SK-N-SH (cell line): ENCODE measurements at regions not wholly inside any gene's neighbourhood (a gene's known extent, or its start where the extent isn't known, plus 50 kb on each side); places are given as distances from the start of the nearest gene placed in this dataset.

Experiments
- CTCF ChIA-PET: fragments of 300-600, 350-600 bp; formaldehyde crosslinking; extraction: SDS; loops from one replicate; lab custom pipeline; 2021; lab: Yijun Ruan, JAX
- POLR2A ChIA-PET: fragments of 350-600 bp; sonication (Branson Sonifier 250); formaldehyde crosslinking; extraction: SDS; loops from one replicate; lab custom pipeline; 2020; ENCODE audit warnings: antibody characterized with exemption, inconsistent platforms; lab: Yijun Ruan, JAX
- DNase-seq: peaks from one replicate; pipeline ENCODE4 v3.0.0; 2012
- H2AFZ ChIP-seq: fragments of 200-600 bp; sonication (generic); 2 replicates; pipeline ENCODE4 v1.8.1; 2016; ENCODE audit warnings: antibody characterized with exemption, mild to moderate bottlenecking, low read depth
- H3F3A ChIP-seq: fragments of 200-600 bp; sonication (generic); replicated peaks from 2 replicates; pipeline ENCODE3; 2016; ENCODE audit warnings: antibody characterized with exemption, mild to moderate bottlenecking; ENCODE audit not compliant: insufficient read depth
- H3K27ac ChIP-seq, 2 experiments: fragments of 200-500 bp in 1 of 2; fragments of 200-600 bp in 1 of 2; sonication (Bioruptor generic) in 1 of 2; sonication (generic), shearing (Covaris generic) in 1 of 2; 2 replicates each; pipeline versions ENCODE4 v1.5.1 to v1.6.1; 2014 to 2016; ENCODE audit warnings: low read depth in 2 of 2, inconsistent platforms in 1 of 2, low read length in 1 of 2, mild to moderate bottlenecking in 1 of 2, mixed read lengths in 1 of 2
- H3K27me3 ChIP-seq: fragments of 200-600 bp; sonication (generic), shearing (Covaris generic); 2 replicates; pipeline ENCODE4 v1.6.1; 2016; ENCODE audit warnings: mixed run types; ENCODE audit not compliant: insufficient read depth
- H3K36me3 ChIP-seq, 2 experiments: fragments of 200-500 bp in 1 of 2; fragments of 200-600 bp in 1 of 2; sonication (Bioruptor generic) in 1 of 2; sonication (generic) in 1 of 2; replicated peaks in 1 of 2; 2 replicates each; pipeline versions ENCODE3 to v1.5.1; 2014 to 2016; ENCODE audit warnings: low read length in 1 of 2, mild to moderate bottlenecking in 1 of 2; ENCODE audit not compliant: insufficient read depth in 2 of 2, control insufficient read depth in 1 of 2
- H3K4me1 ChIP-seq, 2 experiments: fragments of 200-500 bp in 1 of 2; fragments of 200-600 bp in 1 of 2; sonication (Bioruptor generic) in 1 of 2; sonication (generic), shearing (Covaris generic) in 1 of 2; 2 replicates each; pipeline versions ENCODE4 v1.5.1 to v1.6.1; 2014 to 2016; ENCODE audit warnings: low read depth in 1 of 2, low read length in 1 of 2, mixed run types in 1 of 2; ENCODE audit not compliant: insufficient read depth in 2 of 2, control insufficient read depth in 1 of 2
- H3K4me2 ChIP-seq: fragments of 200-600 bp; sonication (generic), shearing (Covaris generic); 2 replicates; pipeline ENCODE4 v1.6.1; 2017; ENCODE audit warnings: mixed run types
- H3K4me3 ChIP-seq, 2 experiments: fragments of 200-500 bp in 1 of 2; fragments of 200-600 bp in 1 of 2; sonication (Bioruptor generic) in 1 of 2; sonication (generic), shearing (Covaris generic) in 1 of 2; 2 replicates each; pipeline versions ENCODE4 v1.5.1 to v1.8.1; 2014 to 2016; ENCODE audit warnings: low read depth in 2 of 2, inconsistent platforms in 1 of 2, low read length in 1 of 2, mild to moderate bottlenecking in 1 of 2, mixed read lengths in 1 of 2, moderate library complexity in 1 of 2
- H3K79me2 ChIP-seq: fragments of 200-600 bp; sonication (generic); 2 replicates; pipeline ENCODE4 v1.8.1; 2017; ENCODE audit warnings: mild to moderate bottlenecking; ENCODE audit not compliant: insufficient read depth
- H3K9ac ChIP-seq: fragments of 200-600 bp; sonication (generic); 2 replicates; pipeline ENCODE4 v1.6.1; 2017; ENCODE audit warnings: mixed run types
- H3K9me2 ChIP-seq: fragments of 200-600 bp; sonication (generic); 2 replicates; pipeline ENCODE4 v1.6.1; 2017; ENCODE audit warnings: mixed run types
- H3K9me3 ChIP-seq: fragments of 200-600 bp; sonication (generic); 2 replicates; pipeline ENCODE4 v1.6.1; 2017; ENCODE audit warnings: mixed run types, mild to moderate bottlenecking, moderate library complexity
- H4K20me1 ChIP-seq: fragments of 200-600 bp; sonication (generic); 2 replicates; pipeline ENCODE4 v1.6.1; 2017; ENCODE audit warnings: mild to moderate bottlenecking, mixed run types; ENCODE audit not compliant: insufficient read depth
- GATA2 ChIP-seq: sonication (generic); formaldehyde crosslinking; IDR thresholded peaks from 2 replicates; pipeline ENCODE4 v1.5.0; 2020; ENCODE audit warnings: mild to moderate bottlenecking, missing genetic modification reagents
- MEF2A ChIP-seq: IDR thresholded peaks from 2 replicates; pipeline ENCODE4 v1.4.0; 2012; ENCODE audit warnings: low read depth, borderline replicate concordance
- MXI1 ChIP-seq: IDR thresholded peaks from 2 replicates; pipeline ENCODE4 v1.6.1; 2012; ENCODE audit warnings: mild to moderate bottlenecking, low read depth, low read length, improper control_type of control experiment
- NRF1 ChIP-seq: IDR thresholded peaks from 2 replicates; pipeline ENCODE4 v1.6.1; 2012; ENCODE audit warnings: low read depth, mild to moderate bottlenecking, low read length
- POLR2AphosphoS5 ChIP-seq: IDR thresholded peaks from 2 replicates; pipeline ENCODE4 v1.6.1; 2012; ENCODE audit warnings: low read depth, low read length
- RCOR1 ChIP-seq: fragments of 150-350 bp; IDR thresholded peaks from 2 replicates; pipeline ENCODE4 v1.6.1; 2017; ENCODE audit warnings: antibody characterized with exemption, low read length
- REST ChIP-seq: IDR thresholded peaks from 2 replicates; pipeline ENCODE4 v1.6.1; 2012; ENCODE audit warnings: mild to moderate bottlenecking, low read depth, low read length, moderate library complexity
- RFX5 ChIP-seq: IDR thresholded peaks from 2 replicates; pipeline ENCODE4 v1.6.1; 2012; ENCODE audit warnings: mild to moderate bottlenecking, improper control_type of control experiment, low read length
- SMC3 ChIP-seq: IDR thresholded peaks from 2 replicates; pipeline ENCODE4 v1.6.1; 2012; ENCODE audit warnings: low read depth, low read length, improper control_type of control experiment
- WGBS: methylation state at CpG from one replicate; pipeline ENCODE4 v1.1.6; 2017; ENCODE audit warnings: low lambda C conversion rate; 5-methylcytosine and 5-hydroxymethylcytosine counted together

GRCh38 chr6:40885139-40885774, 153.8 kb downstream of the UNC5CL start (continued):
- TF ChIP-seq POLR2AphosphoS5 (no peak), MEF2A (no peak), SMC3 (no peak), NRF1 (no peak), RFX5 (no peak), REST (no peak)

- Histone ChIP-seq H3K27ac (no peak overlapping the region; a peak in 1 of 4 replicates), H2AFZ (no peak overlapping the region), H3F3A (no peaks in the 10 kb centered on the region), H3K9me3 (0 out of 2 replicates have a peak, but pooled peaks cover 4% of the 10 kb centered on the region), H3K36me3 (no peaks in the 10 kb centered on the region), H4K20me1 (no peaks in the 10 kb centered on the region), H3K9me2 (no peaks in the 10 kb centered on the region), H3K79me2 (no peaks in the 10 kb centered on the region), H3K4me2 (no peak overlapping the region), H3K4me3 (no peak overlapping the region), H3K4me1 (peaks cover 0 to 28% of the 10 kb centered on the region in 2 experiments; a peak in 2 of 4 replicates), H3K9ac (no peak overlapping the region), H3K27me3 (no peaks in the 10 kb centered on the region; the same call in 1 of the 2 replicates)
- ChIA-PET POLR2A (no interaction called here), CTCF (interaction anchor here (0.8 to 1.5 kb wide), 2 partner anchors 145 kb away, joined by 3 to 4 read pairs; no protein-coding TSS in a partner anchor)
- DNase-seq, result peak; percentile 45
- no peak for TF ChIP-seq POLR2AphosphoS5
- TF ChIP-seq MXI1, result no peak
- TF ChIP-seq RCOR1, result no peak
- no peak for TF ChIP-seq NRF1
- 57% methylated on average over 6 of the region's 6 CpGs for WGBS
Observed at GRCh38 chr6:40882323-40882997, 156.6 kb downstream of the UNC5CL start.

DNA sequence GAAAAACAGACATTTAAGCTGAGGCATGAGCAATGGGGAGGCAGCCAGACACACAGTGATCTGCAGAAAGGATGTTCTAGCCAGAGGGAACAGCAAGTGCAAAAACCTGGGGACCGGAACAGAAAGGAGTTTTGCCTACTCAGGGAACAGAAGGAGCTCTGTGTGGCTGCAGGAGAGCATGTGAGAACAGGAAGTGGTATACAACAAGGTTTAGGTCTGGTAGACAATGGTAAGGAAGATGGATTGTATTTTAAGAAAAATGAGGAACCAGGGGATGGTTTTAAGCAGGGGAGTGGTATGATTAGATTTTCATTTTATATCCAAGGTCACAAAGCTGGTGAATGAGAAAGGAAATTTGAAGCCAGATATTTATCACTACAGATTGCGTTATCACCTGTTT, 157.5 kb downstream of the UNC5CL start:
- WGBS, result 58% methylated on average over 2 of the region's 2 CpGs
- no peak for DNase-seq
- peak overlapping the region in 1 of 2 experiments; percentile 23; a peak in 1 of 4 replicates for H3K27ac ChIP-seq
- no peak overlapping the region for H3K9ac ChIP-seq
- H2AFZ ChIP-seq, result no peak overlapping the region
- no peak overlapping the region for H3K4me3 ChIP-seq
- H3K9me3 ChIP-seq, result 0 out of 2 replicates have a peak, but pooled peaks cover 4% of the 10 kb centered on the region
- no peaks in the 10 kb centered on the region for H4K20me1 ChIP-seq
- no peaks in the 10 kb centered on the region for H3F3A ChIP-seq
- TF ChIP-seq RFX5 (no peak), GATA2 (CRISPR knock-in tag) (peak; percentile 53)
- no peaks in the 10 kb centered on the region for H3K36me3 ChIP-seq
- no peaks in the 10 kb centered on the region; the same call in 1 of the 2 replicates for H3K27me3 ChIP-seq
- H3K79me2 ChIP-seq, result no peaks in the 10 kb centered on the region
- no peak overlapping the region for H3K4me2 ChIP-seq
- ChIA-PET POLR2A (no interaction called here), CTCF (interaction anchor here (0.6 to 1.5 kb wide), 3 partner anchors 31 to 1477 kb away, joined by 4 to 6 read pairs (median 4); no protein-coding TSS in a partner anchor)
- peaks cover 0 to 22% of the 10 kb centered on the region in 2 experiments; a peak in 2 of 4 replicates for H3K4me1 ChIP-seq
- H3K9me2 ChIP-seq, result no peaks in the 10 kb centered on the region
